Pancreas (tissue), 10 donors: ENCODE measurements at regions not wholly inside any gene's neighbourhood (a gene's known extent, or its start where the extent isn't known, plus 50 kb on each side); places are given as distances from the start of the nearest gene placed in this dataset.

Experiments used
- ATAC-seq, 4 donors: fragments of 200-7000 bp; cut with Tn5 transposase; one replicate each; pipeline versions ENCODE4 v1.8.0 to v1.9.1; 2020; ENCODE audit warnings: mild to moderate bottlenecking in 4 of 4, moderate library complexity in 4 of 4
- DNase-seq, 6 donors: peaks; one replicate each; pipeline ENCODE4 v3.0.0-alpha.2; 2020
- FAIRE-seq: peaks from 2 replicates; lab custom pipeline; 2012; peaks lifted over from hg19 to GRCh38; lab: Jason Lieb, UNC
- H3K27ac ChIP-seq, 4 donors: fragments of 200-600 bp; sonication (generic); 1 replicate in 3 of 4; 2 replicates in 1 of 4; pipeline versions ENCODE4 v1.5.0 to v1.8.0; 2020
- H3K27me3 ChIP-seq, 4 donors: fragments of 200-600 bp; one replicate each; pipeline ENCODE4 v1.8.0; 2021
- H3K36me3 ChIP-seq, 3 donors: fragments of 200-600 bp; sonication (generic) in 1 of 3; one replicate each; pipeline versions ENCODE4 v1.5.0 to v1.8.0; 2020 to 2021
- H3K4me1 ChIP-seq, 3 donors: fragments of 200-600 bp; one replicate each; pipeline ENCODE4 v1.8.0; 2021
- H3K4me3 ChIP-seq, 4 donors: fragments of 200-600 bp; sonication (generic) in 2 of 4; one replicate each; pipeline versions ENCODE4 v1.5.0 to v1.8.0; 2020 to 2021
- H3K9me3 ChIP-seq, 4 donors: fragments of 200-600 bp; one replicate each; pipeline ENCODE4 v1.8.0; 2021
- WGBS, 2 donors: extraction: QIAGEN DNeasy Blood & Tissue Kit; methylation state at CpG; one replicate each; pipeline ENCODE4 v1.1.7; 2013; 5-methylcytosine and 5-hydroxymethylcytosine counted together
- intact Hi-C, 3 donors: fragments of 100-400 bp; cut with DNase I; formaldehyde crosslinking; loops; one replicate each; pipeline versions ENCODE4 v1.11.1 to v1.14.2; 2022
- TF ChIP-seq, protein P1 (sequence below), 4 donors: fragments of 200-600 bp; sonication (generic) in 3 of 4; IDR thresholded peaks; one replicate each; pipeline versions ENCODE4 v1.5.0 to v1.8.0; 2021; ENCODE audit warnings: antibody characterized with exemption in 4 of 4
- donor health status: healthy with polysubstance abuse.
- donor health status: DM: no; HTN: no; CAD: no; lungs with moderate emphysema.
- donor health status: DM: no; HTN: no; CAD: no.
- donor health status: control.
- donor health status: control.
- donor health status: Bipolar disorder and iron deficiency.
- donor health status: DM: yes; HTN: yes; CAD: no.
- donor health status: DM: no; HTN: no; CAD: no.
- donor health status: DM: no; HTN: no; CAD: no.
- donor health status: DM: yes; HTN: yes; CAD: no.

DNA sequence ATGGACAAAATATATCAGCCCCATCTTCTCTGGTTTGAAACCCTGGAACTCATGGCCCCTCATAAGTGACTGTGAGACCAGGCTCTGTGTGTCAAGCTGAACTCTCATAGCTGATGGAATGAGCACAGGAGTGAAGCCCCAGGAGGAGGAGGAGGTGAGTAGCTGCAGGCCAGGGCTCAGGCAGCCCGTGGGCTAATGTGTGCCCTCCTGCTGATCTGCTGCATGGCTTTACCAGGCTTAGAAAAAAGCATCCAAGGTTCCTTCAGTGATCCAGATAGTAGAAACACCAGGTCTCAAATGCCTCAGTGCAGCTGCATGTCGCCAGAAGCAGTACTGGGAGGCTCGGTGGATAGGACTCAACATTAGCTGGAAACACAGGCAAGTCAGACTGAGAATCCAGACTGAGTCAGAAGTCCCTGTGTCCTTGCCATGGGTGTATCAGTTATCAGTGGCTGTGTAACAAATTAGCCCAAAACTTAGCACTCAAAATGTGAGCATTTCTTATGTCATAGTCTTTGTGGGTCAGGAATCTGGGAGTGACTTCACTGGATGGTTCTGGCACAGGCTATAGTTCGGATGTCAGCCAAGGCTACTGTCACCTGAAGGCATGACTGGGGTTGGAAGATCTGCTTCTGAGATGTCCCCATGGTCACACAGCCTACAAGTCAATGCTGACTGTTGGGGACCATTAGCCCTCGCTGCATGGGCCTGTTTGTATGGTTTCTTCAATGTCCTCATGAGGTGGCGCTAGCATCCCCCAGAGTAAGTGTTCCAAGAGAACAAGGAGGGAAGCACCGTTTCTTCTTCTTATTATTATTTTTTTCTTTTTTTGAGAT is 255.4 kb upstream of the IRF2BP2 start:
- ATAC-seq = no peak
- DNase-seq = no peak
- WGBS, 2 donors = 97% methylated on average over 7 of the region's 7 CpGs
- FAIRE-seq = no peak
- peaks cover 4 to 16% (median 4%) of the 10 kb centered on the region in 3 donors for H3K4me1 ChIP-seq
- no peaks in the 10 kb centered on the region for H3K27me3 ChIP-seq
- no peak overlapping the region for H3K27ac ChIP-seq
- intact Hi-C loops = no loop called here
- H3K36me3 ChIP-seq = no peaks in the 10 kb centered on the region
- TF ChIP-seq, protein P1, sequence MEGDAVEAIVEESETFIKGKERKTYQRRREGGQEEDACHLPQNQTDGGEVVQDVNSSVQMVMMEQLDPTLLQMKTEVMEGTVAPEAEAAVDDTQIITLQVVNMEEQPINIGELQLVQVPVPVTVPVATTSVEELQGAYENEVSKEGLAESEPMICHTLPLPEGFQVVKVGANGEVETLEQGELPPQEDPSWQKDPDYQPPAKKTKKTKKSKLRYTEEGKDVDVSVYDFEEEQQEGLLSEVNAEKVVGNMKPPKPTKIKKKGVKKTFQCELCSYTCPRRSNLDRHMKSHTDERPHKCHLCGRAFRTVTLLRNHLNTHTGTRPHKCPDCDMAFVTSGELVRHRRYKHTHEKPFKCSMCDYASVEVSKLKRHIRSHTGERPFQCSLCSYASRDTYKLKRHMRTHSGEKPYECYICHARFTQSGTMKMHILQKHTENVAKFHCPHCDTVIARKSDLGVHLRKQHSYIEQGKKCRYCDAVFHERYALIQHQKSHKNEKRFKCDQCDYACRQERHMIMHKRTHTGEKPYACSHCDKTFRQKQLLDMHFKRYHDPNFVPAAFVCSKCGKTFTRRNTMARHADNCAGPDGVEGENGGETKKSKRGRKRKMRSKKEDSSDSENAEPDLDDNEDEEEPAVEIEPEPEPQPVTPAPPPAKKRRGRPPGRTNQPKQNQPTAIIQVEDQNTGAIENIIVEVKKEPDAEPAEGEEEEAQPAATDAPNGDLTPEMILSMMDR (IDR thresholded peaks at IDR 0.05) = no peak
- H3K9me3 ChIP-seq = no peaks in the 10 kb centered on the region
- no peak overlapping the region for H3K4me3 ChIP-seq

DNA sequence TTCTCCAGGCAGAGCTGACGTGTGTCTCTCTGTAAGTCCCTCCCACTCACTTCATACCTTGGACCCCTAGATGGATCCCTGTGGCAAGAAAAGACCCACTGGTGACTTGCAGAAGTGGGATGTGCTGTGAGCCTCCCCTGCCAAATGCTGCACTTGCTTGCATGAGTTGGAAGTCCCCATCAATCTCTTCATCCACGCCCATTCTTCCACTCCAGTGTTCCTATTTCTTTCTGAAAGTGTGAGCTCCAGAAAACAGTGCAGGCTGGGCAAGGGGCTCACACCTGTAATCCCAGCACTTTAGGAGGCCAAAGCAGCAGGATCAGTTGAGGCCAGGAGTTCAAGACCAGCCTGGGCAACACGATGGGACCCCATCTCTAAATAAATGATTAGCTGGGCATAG is 254.1 kb upstream of the IRF2BP2 start:
- ATAC-seq = no peak
- Histone ChIP-seq H3K27ac (no peak overlapping the region), H3K27me3 (no peaks in the 10 kb centered on the region), H3K4me1 (peaks cover 4 to 16% (median 4%) of the 10 kb centered on the region in 3 donors), H3K9me3 (no peaks in the 10 kb centered on the region), H3K4me3 (no peak overlapping the region), H3K36me3 (no peaks in the 10 kb centered on the region)
- FAIRE-seq = no peak
- WGBS, 2 donors = 89 to 91% methylated on average over 3 of the region's 3 CpGs
- TF ChIP-seq, protein P1 (IDR thresholded peaks at IDR 0.05) = no peak
- DNase-seq = no peak
- intact Hi-C loops = no loop called here

DNA sequence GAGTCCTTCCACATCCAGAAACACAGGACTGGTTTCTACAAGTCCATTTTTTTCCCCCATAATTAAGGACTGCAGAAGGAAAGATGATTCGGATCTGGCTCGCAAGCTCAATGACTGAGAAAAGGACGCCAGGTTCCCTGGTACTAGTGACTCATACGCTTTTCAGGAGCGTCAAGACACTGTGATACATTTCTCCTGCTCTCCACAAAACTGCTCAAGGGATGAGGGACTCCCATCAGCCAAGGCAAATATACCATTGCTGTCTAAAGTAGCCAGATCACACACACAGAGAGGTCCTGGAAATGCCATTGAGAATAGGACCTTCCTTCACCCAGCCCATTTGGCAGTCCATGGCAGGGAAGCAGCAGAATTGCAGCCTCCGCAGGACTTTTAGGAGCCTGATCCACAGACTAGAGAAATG is 253.6 kb upstream of the IRF2BP2 start:
- DNase-seq (no peak), FAIRE-seq (no peak), ATAC-seq (peak in 2 of 4 donors; percentile 14 to 24)
- TF ChIP-seq, protein P1 (IDR thresholded peaks at IDR 0.05) = no peak
- no peaks in the 10 kb centered on the region for H3K9me3 ChIP-seq
- H3K27me3 ChIP-seq = no peaks in the 10 kb centered on the region
- WGBS, 2 donors = 91 to 92% methylated on average over 6 of the region's 6 CpGs
- peak overlapping the region in 2 of 4 donors; percentile 45 to 71 for H3K27ac ChIP-seq
- intact Hi-C loops = no loop called here
- no peaks in the 10 kb centered on the region for H3K36me3 ChIP-seq
- no peak overlapping the region for H3K4me3 ChIP-seq
- peaks cover 4 to 16% (median 4%) of the 10 kb centered on the region in 3 donors for H3K4me1 ChIP-seq

DNA sequence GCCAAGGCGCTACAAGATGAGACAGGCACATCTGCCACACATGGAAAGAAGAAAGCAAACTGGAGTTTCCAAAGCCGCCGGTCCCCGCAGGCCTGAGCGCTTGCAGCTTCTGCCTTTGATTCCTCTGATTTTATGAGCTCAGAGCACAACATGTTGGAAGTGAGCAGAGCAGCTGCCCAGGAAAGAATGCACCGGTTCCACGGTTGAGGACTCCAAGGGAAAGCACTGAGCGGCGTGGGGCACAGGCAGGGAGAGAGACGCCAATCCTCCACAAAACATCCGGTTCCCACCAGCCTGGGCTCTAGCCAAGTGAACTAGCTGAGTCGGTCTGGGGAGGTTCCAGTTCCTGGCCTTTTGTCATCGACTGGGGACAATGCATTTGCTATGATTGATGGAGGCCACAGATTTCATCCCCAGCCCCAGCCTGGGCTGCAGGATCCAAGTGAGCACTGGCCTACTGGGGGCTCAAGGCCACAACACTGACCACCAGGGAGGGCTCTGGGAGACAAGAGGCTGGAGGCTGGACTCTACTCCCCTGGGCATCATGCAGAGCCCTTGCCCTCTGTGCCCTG is 253.1 kb upstream of the IRF2BP2 start:
- FAIRE-seq = no peak
- Histone ChIP-seq H3K4me1 (peaks cover 4 to 16% (median 4%) of the 10 kb centered on the region in 3 donors), H3K27me3 (no peaks in the 10 kb centered on the region), H3K9me3 (no peaks in the 10 kb centered on the region), H3K4me3 (no peak overlapping the region), H3K36me3 (no peaks in the 10 kb centered on the region), H3K27ac (peak overlapping the region; percentile 11 to 71 (median 49))
- TF ChIP-seq, protein P1 (IDR thresholded peaks at IDR 0.05) = no peak
- ATAC-seq = peak in 3 of 4 donors; percentile 72 to 76 (median 75)
- intact Hi-C loops = no loop called here
- DNase-seq = peak in 5 of 6 donors; percentile 41 to 73 (median 50)
- WGBS, 2 donors = 53 to 56% methylated on average over 13 of the region's 13 CpGs
